ENCODE measurements at regions not wholly inside any gene's neighbourhood (a gene's known extent, or its start where the extent isn't known, plus 50 kb on each side); places are given as distances from the start of the nearest gene placed in this dataset.

DNA sequence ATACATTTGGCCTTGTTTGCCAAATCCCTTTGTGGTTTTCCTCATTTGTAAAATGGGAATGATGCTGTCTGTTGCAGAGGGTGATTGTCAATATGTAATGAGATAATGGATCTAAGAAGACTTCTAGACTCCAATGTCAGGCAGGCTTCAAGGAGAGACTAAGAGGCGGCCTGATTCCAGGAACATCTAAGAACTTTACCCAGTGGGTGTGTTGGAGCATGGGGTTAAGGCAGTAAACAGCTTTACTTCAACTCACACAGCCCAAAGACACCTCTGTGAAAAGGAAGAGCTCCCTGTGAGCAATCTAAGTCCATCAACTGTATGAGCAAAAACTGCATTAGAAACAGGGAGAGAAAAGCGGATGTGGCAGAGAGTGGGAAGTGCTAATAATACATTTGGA is 560.6 kb downstream of the PDCD6IP start:
- no peak for DNase-seq (ENCODE audit: low read depth in 4 of 4, low spot score in 2 of 4)

DNA sequence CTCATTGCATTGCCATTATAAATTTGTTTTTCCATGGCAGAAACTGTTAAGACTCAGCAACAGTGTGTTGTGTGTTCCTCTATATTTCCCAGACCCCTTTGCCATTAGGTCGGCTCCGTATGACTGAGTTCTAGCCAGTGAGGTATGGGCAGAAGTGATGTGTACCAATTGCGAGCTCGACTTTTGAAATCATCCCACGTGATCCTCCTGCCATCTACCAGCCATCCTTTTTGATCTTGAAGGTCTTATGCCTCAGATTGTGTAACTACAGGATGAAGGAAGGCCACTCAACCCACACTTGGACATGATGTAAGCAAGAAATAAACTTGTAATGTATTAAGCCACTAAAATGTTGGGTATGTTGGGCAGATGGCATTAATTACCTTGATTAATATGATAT is 562.3 kb downstream of the PDCD6IP start:
- DNase-seq (ENCODE audit: low read depth in 4 of 4, low spot score in 2 of 4) = no peak

DNA sequence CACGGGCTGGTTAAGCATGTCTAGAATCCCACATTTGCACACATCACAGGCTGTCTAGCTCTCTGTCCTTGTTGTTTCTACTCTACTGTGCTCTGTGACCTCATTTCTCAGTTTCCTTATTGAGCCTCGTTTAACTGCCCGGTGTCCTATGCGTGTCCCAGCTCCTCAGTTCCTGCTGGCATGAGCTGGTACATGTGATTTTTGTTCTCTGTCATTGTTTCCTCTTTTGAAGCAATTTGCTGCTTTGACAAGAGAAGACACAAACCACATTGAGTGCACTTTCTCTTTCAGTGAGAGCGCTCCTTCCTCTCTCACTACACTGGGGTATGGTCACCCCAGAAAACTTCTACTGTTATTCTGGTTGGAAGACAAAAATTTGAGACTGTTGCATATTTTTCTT is 563.5 kb downstream of the PDCD6IP start:
- DNase-seq (ENCODE audit: low read depth in 4 of 4, low spot score in 2 of 4) = no peak

DNA sequence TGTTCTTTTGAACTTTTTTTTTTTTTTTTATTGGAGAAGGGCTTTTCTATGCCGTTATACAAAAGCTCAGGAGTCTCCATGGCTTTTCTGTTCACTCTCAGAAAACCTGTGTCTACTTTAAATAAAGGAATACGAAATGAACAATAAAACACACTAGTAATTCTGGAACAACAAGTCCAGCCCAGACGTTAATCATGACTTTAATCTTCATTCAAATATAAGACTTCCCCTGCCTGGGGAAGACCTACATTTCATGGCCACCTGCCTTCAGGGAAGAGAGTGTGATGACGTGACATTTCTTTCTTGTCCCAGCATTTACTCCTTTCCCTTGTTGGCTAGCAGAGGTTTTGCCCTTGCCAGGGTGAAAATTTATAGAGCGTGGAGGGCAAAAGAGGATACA is 564.5 kb downstream of the PDCD6IP start:
- DNase-seq (ENCODE audit: low read depth in 4 of 4, low spot score in 2 of 4) = no peak

DNA sequence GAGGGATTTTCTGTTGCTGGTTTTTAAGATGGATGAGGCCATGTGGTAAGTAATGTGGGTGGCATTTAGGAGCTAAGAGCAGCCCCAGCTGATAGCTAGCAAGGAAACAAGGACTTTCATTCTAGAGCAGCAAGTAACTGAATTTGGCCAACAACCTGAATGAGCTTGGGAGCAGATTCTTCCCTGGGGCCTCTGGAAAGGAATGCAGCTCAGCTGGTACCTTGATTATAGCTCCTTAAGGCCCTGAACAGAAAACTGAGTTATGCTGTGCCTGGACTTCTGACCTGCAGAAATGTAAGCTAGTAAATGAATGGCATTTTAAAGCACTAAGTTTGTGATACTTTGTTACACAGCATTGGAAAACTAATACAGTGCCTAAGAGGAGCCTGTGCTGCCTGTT is 565.5 kb downstream of the PDCD6IP start:
- no peak for DNase-seq (ENCODE audit: low read depth in 4 of 4, low spot score in 2 of 4)

DNA sequence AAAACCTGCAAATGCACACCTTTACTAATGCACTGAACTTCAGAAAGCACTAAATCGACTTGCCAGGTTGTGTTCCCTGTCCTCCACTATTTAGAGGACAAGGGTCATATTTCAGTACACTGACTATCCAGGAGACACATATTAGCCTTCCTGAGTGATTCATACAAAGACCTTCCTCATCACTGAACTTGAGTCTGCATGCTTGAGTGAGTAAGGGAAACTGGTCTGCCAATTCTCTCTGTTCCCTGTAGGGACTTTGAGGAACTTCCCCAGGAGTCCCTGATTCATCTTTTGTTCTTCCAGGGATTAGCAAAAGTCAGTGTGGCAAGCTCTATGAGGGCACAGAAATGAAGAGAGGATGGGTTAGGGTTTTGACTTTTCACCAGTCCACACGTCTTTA is 565.9 kb downstream of the PDCD6IP start:
- no peak for DNase-seq (ENCODE audit: low read depth in 4 of 4, low spot score in 2 of 4)

DNA sequence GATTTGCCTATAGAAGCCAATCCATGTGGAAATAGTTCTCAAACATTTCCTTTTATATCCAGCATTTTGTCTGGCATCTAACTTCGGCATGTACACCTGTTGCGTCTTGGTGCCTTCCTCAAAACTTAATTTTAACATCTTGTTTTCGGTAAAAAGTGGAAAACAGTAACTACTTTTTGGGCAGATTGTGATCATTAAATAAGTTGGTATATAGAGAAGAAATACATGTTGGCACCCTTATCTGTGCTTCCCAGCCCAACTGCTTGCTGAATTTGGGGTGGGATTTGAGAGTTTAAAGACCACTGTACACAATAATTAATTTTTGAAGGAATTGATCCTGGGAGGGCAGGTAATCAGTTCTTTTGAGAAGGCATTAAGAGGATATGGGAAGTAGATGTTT is 566.8 kb downstream of the PDCD6IP start:
- no peak for DNase-seq (ENCODE audit: low read depth in 4 of 4, low spot score in 2 of 4)

DNA sequence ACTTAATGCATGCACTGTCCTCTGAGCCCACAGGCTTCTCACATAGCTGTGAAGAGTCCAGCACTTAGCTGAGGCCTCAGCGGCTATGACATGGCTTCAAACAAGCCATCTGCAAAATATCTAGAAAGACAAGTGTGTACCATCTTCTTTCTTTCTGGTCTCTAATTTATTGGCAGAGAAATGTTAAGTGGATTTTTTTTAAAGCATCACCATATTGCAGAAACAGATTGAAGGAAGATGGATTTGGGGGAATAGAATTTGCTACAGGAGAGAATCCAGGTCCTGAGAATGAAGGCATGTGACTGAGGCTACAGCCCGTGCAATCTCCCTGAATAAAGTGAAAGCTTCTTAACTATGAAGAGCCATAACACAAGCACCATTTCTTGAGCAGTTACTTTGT is 567.3 kb downstream of the PDCD6IP start:
- DNase-seq (ENCODE audit: low read depth in 4 of 4, low spot score in 2 of 4) = no peak

DNA sequence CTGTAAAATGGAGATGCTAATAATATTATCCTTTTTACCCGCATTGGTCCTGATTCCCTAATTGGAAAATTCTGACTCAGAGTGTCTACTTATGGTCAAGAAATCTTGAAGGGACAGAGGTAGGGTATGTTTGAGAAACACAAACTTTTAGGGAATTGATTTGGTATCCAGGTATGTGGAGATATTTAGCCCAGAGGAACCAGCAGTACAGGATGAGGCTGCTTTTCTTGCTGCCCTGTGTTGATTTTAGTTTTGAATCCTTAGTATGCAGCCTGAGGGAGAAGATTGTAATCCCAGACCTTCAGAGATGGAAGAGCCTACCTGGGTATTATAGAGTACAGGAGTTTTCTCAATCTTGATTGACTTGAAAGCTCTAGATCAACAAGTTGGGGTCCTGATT is 569.1 kb downstream of the PDCD6IP start:
- no peak for DNase-seq (ENCODE audit: low read depth in 4 of 4, low spot score in 2 of 4)

DNA sequence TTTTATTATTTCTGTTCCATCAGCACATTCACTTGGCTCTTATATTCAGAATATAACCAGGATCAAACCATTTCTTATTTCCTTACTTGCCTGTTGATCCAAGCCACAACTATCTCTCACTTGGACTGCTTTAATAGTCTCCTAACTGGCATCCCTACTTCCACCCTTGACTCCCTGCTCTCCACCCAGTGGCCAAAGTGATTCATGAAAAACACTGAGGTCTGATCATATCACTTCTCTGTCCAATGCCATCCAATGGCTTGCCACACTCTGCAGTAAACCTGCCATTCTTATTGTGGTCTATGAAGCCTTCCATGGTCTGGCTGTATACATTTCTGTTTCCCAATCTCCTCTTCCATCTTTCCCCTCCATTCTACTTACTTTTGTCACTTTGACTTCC is 576.1 kb downstream of the PDCD6IP start:
- DNase-seq (ENCODE audit: low read depth in 4 of 4, low spot score in 2 of 4) = no peak

DNA sequence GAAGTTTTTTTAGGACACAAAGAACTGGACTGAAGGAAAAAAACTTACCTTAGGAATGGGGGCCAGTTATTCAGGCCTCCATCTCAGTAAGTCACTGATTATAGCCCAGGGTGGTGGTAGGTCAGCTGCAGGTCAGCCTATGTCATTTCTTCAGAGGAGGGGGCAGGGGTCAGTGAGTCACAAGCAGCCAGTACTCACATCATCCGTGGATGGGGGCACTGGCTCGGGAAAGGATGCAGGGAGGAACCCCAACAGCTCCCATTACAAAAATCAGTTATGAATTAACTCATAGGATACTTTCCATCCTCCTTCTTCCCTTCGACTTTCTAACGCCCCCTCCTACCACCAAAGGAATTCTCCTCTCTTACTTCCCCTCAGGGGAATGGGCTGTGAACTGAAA is 578.3 kb downstream of the PDCD6IP start:
- DNase-seq (ENCODE audit: low read depth in 4 of 4, low spot score in 2 of 4) = no peak

DNA sequence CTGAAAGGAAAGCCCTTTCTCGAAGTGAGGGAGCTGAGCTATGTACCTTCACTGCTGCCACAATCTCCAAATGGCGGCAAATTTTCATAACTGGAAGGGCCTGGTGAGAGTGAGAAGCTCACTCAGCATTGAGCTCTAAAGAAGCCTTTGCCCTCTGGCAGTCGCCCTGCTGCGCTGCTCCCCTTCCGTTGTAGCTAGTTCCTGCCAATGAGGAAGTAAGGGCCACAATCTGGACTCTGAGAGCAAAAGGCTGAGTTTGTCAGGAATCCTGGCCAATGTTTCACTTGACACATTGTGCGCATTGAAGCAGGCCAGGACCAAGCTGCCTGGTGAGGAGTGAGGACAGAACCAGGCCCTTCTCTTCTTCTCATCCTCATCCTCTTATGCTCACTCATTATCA is 579.5 kb downstream of the PDCD6IP start:
- DNase-seq (ENCODE audit: low read depth in 4 of 4, low spot score in 2 of 4) = no peak

DNA sequence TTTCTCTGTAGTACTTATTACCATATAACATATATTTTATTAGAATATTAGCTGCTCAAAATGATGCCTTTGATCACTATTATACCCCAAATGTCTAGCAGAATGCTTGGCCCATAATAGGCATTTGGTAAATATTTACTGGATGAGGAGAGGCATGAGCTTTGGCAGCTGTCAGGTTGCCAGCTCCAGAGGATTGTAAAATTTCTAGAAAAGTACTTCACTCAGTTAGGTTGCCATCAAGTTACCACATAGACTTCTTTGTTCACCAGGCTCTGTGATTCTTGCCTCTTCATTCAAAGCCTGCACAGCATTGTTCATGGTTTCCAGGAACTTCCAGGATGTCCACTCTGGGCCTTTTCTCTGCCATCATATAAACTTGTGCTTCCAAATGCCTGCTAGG is 582.8 kb downstream of the PDCD6IP start:
- no peak for DNase-seq (ENCODE audit: low read depth in 4 of 4, low spot score in 2 of 4)

DNA sequence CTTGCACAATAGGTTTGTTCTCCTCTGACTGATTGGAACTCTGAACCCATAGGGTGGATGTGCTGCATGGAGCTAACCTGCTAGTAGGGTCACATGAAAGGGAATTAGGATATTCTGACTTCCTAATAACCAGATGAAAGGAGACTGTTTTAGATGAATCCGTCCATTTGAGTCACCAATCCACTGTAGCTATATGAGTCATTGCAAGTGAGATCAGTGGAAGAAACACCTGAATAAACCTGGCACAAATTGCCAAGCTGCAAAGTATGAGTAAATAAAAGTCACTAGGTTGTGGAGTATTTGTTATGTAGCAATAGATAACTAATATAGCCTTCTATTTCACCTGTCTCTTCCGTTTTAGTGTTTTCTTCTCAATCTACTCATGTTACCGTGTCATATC is 584.4 kb downstream of the PDCD6IP start:
- no peak for DNase-seq (ENCODE audit: low read depth in 4 of 4, low spot score in 2 of 4)

DNA sequence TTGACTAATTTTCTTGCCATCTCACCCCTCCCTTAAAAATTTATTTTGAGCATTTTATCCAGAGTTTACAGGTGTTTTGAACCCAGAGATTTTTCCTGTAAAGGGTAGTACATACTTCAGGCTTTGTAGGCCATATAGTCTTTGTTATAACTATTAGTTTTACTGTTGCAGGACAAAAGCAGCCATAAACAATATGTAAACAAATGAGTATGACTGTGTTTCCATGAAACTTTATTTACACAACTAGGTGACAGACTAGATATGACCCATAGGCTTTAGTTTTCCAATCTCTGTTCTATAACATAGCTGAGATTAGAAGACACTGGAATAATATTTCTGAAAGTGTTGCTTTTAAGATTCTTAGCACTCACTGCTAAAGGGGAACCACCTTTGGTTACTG is 587.9 kb downstream of the PDCD6IP start:
- no peak for DNase-seq (ENCODE audit: low read depth in 4 of 4, low spot score in 2 of 4)

DNA sequence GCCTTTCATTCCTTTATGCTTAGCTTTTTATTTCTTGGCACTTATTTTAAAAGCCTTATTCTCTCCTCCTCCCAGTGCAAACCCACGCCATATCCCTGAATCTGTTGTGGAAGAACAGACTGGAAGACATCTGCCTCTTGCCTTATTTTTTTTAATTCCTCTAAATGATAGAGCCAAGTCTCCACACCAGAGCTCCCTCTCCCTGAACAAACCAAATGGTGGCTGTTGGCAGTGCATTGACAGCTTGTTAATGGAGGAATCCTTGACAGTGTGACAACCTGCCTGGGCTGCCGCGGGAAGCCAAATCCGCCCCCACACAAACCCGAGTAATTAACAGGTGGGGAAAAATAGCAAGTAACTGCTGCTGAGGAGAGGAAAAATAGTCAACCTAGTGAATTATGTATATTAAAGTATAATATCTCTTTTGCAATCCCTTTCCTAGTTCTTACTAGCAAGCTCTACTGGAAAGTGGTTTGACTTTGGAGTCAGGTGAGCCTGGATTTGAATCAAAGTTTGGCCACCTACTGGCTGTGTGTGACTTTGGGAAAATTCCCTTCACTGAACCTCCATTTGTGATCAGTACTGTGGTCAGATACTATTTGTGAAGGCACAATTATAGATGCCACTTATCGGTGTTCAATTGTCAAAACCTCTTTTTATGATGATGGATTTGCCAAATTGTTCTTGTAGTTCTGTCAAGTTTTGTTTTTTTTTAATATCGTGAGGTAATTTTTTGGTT is 589.6 kb downstream of the PDCD6IP start:
- DNase-seq (ENCODE audit: low read depth in 4 of 4, low spot score in 2 of 4) = no peak

DNA sequence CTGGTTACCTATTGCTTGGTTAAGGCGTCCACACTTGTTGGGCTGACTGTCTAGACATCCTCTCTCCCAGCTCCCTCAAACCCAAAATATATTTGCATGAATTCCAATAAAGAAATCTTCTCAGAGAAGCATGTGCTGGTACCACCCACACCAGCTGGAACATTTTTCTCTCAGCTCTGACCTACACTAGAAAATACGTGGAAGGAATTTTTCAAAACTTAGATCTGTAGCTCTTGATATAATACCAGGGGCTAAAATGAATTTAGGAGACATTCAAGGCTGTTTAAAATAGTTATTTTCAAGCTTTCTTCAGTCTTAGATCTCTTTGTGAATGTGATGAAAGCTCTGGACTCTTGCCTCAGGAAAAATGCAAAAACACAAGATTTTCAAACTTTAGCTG is 590.4 kb downstream of the PDCD6IP start:
- DNase-seq (ENCODE audit: low read depth in 4 of 4, low spot score in 2 of 4) = no peak

DNA sequence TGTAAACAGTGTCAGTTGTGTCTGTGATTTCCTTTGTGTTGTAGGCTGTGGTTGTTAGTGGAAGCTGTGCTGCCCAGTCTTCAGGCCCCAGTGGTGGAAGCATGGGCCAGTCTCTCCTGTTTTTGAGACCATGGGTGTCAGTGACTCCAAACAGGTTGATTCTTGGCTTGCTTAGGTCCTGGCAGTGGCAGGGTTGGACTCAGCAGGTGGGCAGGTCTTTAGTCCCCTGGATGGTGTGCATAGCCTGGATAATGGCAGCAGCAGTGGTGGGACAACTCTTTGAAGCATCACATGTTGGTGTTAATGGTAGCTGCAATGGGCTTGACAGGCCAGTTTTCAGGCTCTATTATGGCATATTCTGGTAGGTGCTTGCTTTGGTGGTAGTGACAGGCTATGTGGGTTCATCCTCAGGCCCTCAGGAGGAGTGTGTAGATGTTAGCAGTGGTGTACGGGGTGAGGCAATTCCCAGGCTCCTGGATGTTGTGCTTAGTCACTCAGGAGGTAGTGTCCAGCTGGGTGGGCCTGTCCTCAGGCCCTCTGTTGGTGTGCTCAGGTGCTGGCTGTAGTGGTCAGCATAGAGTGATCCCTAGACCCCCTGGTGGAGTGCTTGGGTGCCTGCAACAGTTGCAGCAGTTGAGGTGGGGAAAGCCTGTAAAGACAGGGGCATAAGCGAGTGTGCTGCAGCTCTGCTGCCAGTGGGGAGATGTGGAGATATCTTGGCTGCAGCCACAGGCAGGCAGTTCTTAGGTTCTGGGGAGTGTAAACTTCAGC is 596.7 kb downstream of the PDCD6IP start:
- DNase-seq (ENCODE audit: low read depth in 4 of 4, low spot score in 2 of 4) = no peak

DNA sequence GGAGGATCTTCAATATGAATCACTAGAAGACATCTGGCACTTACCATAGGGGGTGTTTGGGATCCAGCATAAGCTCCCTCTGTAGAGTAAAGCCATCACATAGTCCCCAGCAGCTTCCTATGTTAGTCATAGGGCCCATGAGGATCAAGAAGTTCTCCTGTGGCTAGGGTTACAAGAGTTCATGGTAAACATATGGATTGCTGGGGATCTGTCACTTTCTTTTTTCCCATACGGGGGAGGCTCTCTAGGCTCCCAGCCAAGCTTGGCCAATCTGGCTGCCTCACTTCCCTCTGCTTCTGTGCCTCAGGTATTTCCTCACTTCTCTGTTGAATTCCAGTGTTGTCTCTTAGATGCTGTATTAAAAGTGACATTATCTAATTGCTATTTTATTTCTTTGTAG is 597.9 kb downstream of the PDCD6IP start:
- DNase-seq (ENCODE audit: low read depth in 4 of 4, low spot score in 2 of 4) = no peak

DNA sequence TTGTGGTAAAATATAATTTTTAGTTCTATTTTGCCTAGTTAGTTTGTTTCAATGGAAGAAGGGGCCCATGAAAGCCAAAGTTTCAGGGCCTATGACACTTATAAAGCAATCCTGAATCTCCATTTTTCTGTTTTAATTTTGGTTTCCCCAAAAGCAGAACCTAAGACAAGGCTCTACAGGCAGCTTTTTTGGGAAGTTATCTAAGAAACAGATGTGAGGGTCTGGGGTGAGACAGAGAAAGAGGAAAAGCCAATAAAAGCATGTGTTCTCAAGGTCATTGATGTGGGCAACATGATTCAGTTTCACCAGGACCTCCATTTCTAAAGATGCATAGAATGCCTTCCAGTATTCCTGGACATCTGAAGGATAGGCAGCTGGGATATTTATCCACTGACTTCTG is 598.5 kb downstream of the PDCD6IP start:
- no peak for DNase-seq (ENCODE audit: low read depth in 4 of 4, low spot score in 2 of 4)

DNA sequence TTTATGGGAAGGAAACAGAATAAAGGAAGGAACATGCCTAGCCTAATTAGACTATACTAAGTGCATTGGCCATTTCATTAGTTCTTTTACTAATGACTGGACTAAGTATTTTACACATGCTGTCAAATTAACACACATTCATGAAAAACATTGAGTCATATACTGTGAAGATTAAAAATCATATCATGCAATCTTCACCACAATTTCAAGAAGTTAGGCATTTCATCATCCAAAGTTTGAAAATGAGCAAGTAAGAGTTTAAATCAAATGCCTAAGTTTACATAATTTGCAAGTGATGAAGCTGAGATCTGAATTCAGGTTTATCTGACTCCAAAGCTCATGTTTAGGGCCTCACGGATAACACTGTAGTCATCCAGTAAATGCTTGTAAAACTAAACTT is 601.0 kb downstream of the PDCD6IP start:
- no peak for DNase-seq (ENCODE audit: low read depth in 4 of 4, low spot score in 2 of 4)

DNA sequence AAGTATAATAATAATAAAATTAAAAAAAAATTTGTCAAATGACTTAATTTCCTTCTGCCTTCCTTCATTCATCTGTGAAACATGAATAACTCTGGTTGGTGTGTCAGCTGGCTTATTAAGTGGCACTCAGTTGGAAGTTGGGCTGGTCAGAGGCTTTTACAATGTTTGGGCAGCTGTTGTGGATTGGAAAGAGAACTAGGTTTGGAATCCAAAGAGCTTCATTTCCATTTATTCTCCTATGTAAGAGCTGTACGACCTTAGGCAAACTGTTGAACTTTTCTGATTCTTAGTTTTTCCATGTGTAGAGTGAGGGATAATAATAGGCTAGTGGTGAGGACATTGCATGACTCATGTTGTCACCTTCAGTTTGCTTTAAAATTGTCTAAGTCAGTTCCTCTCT is 606.7 kb downstream of the PDCD6IP start:
- DNase-seq (ENCODE audit: low read depth in 4 of 4, low spot score in 2 of 4) = no peak

Data from left renal cortex interstitium (tissue), 4 donors.